ENCODE measurements at regions not wholly inside any gene's neighbourhood (a gene's known extent, or its start where the extent isn't known, plus 50 kb on each side); places are given as distances from the start of the nearest gene placed in this dataset.

GRCh38 chr11:109815500-109816150 is 277.6 kb upstream of the ZC3H12C start:
- in situ Hi-C loops (cut with HindIII; ENCODE audit: low sequenced_read_pairs): no loop called here

GRCh38 chr11:109818290-109818689 is 274.9 kb upstream of the ZC3H12C start:
- in situ Hi-C loops (cut with HindIII; ENCODE audit: low sequenced_read_pairs): no loop called here
- H3K4me3 ChIP-seq (ENCODE audit: low read depth, low read length): no peak overlapping the region
- DNase-seq (ENCODE audit: low read depth): no peak
- TF ChIP-seq, protein P1, sequence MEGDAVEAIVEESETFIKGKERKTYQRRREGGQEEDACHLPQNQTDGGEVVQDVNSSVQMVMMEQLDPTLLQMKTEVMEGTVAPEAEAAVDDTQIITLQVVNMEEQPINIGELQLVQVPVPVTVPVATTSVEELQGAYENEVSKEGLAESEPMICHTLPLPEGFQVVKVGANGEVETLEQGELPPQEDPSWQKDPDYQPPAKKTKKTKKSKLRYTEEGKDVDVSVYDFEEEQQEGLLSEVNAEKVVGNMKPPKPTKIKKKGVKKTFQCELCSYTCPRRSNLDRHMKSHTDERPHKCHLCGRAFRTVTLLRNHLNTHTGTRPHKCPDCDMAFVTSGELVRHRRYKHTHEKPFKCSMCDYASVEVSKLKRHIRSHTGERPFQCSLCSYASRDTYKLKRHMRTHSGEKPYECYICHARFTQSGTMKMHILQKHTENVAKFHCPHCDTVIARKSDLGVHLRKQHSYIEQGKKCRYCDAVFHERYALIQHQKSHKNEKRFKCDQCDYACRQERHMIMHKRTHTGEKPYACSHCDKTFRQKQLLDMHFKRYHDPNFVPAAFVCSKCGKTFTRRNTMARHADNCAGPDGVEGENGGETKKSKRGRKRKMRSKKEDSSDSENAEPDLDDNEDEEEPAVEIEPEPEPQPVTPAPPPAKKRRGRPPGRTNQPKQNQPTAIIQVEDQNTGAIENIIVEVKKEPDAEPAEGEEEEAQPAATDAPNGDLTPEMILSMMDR (IDR thresholded peaks at IDR 0.05; ENCODE audit: low read depth, low read length, missing control alignments): no peak

More at GRCh38 chr11:109815500-109816150, 277.6 kb upstream of the ZC3H12C start:
- no peak for DNase-seq (ENCODE audit: low read depth)
- TF ChIP-seq, protein P1 (IDR thresholded peaks at IDR 0.05; ENCODE audit: low read depth, low read length, missing control alignments): no peak
- no peak overlapping the region for H3K4me3 ChIP-seq (ENCODE audit: low read depth, low read length)

- no peak for DNase-seq (ENCODE audit: low read depth)
- TF ChIP-seq, protein P1 (IDR thresholded peaks at IDR 0.05; ENCODE audit: low read depth, low read length, missing control alignments): no peak
- in situ Hi-C loops (cut with HindIII; ENCODE audit: low sequenced_read_pairs): no loop called here
- H3K4me3 ChIP-seq (ENCODE audit: low read depth, low read length): no peak overlapping the region
These were observed 273.8 kb upstream of the ZC3H12C start for GRCh38 chr11:109819410-109819809.

- in situ Hi-C loops (cut with HindIII; ENCODE audit: low sequenced_read_pairs): no loop called here
- no peak overlapping the region for H3K4me3 ChIP-seq (ENCODE audit: low read depth, low read length)
- TF ChIP-seq, protein P1 (IDR thresholded peaks at IDR 0.05; ENCODE audit: low read depth, low read length, missing control alignments): no peak
- DNase-seq (ENCODE audit: low read depth): peak; percentile 2
These were observed 271.7 kb upstream of the ZC3H12C start for GRCh38 chr11:109821511-109821910.

GRCh38 chr11:109822436-109823102 is 270.6 kb upstream of the ZC3H12C start:
- DNase-seq (ENCODE audit: low read depth): no peak
- TF ChIP-seq, protein P1 (IDR thresholded peaks at IDR 0.05; ENCODE audit: low read depth, low read length, missing control alignments): no peak
- in situ Hi-C loops (cut with HindIII; ENCODE audit: low sequenced_read_pairs): no loop called here
- H3K4me3 ChIP-seq (ENCODE audit: low read depth, low read length): no peak overlapping the region

GRCh38 chr11:109828387-109828786 is 264.8 kb upstream of the ZC3H12C start:
- no peak for DNase-seq (ENCODE audit: low read depth)

More at GRCh38 chr11:109828387-109828786, 264.8 kb upstream of the ZC3H12C start:
- TF ChIP-seq, protein P1 (IDR thresholded peaks at IDR 0.05; ENCODE audit: low read depth, low read length, missing control alignments): no peak
- in situ Hi-C loops (cut with HindIII; ENCODE audit: low sequenced_read_pairs): no loop called here
- no peak overlapping the region for H3K4me3 ChIP-seq (ENCODE audit: low read depth, low read length)

Measured in astrocyte of the cerebellum (primary cell).